Body of pancreas (tissue), 4 donors: ENCODE measurements at regions not wholly inside any gene's neighbourhood (a gene's known extent, or its start where the extent isn't known, plus 50 kb on each side); places are given as distances from the start of the nearest gene placed in this dataset.

Experiments
- ATAC-seq: fragments of 150-250 bp; one replicate; pipeline ENCODE4 v1.9.1; 2016
- DNase-seq, 4 donors: peaks; one replicate each; pipeline ENCODE4 v3.0.0-alpha.2; 2019
- H3K27ac ChIP-seq, 4 donors: fragments of 200-600 bp; sonication (generic); 1 replicate in 3 of 4; 2 replicates in 1 of 4; pipeline versions ENCODE4 v1.5.1 to v1.6.1; 2016 to 2019; ENCODE audit warnings: mild to moderate bottlenecking in 1 of 4, mixed read lengths in 1 of 4, moderate library complexity in 1 of 4
- H3K27me3 ChIP-seq, 2 donors: fragments of 200-600 bp; sonication (generic); one replicate each; pipeline ENCODE4 v1.6.0; 2016; ENCODE audit warnings: mild to moderate bottlenecking in 1 of 2
- H3K36me3 ChIP-seq, 2 donors: fragments of 200-600 bp; sonication (generic); replicated peaks in 1 of 2; 2 replicates each; pipeline ENCODE4 v1.5.1; 2016; ENCODE audit warnings: low read depth in 2 of 2; ENCODE audit not compliant: insufficient read depth in 1 of 2
- H3K4me1 ChIP-seq: fragments of 200-600 bp; sonication (generic); one replicate; pipeline ENCODE4 v1.6.0; 2016
- H3K4me3 ChIP-seq, 2 donors: fragments of 200-600 bp; sonication (generic); 1 replicate in 1 of 2; 2 replicates in 1 of 2; pipeline ENCODE4 v1.5.1; 2016 to 2019
- H3K9me3 ChIP-seq, 3 donors: fragments of 200-600 bp; sonication (generic); 1 replicate in 2 of 3; 2 replicates in 1 of 3; pipeline ENCODE4 v1.5.1; 2016
- CTCF ChIP-seq, 7 experiments: fragments of 450-650 bp in 4 of 7; fragments of 200-600 bp in 3 of 7; sonication (generic) in 3 of 7; IDR thresholded peaks; one replicate each; pipeline ENCODE4 v1.5.1; 2016 to 2019; ENCODE audit warnings: antibody characterized with exemption in 7 of 7
- POLR2A ChIP-seq, 3 donors: fragments of 450-650 bp; IDR thresholded peaks; one replicate each; pipeline ENCODE4 v1.6.1; 2016; ENCODE audit warnings: antibody characterized with exemption in 3 of 3, mild to moderate bottlenecking in 2 of 3
- WGBS, 2 donors: methylation state at CpG; one replicate each; pipeline ENCODE4 v1.1.5; 2017; 5-methylcytosine and 5-hydroxymethylcytosine counted together
- intact Hi-C: fragments of 100-400 bp; cut with DNase I; formaldehyde crosslinking; loops from one replicate; pipeline ENCODE4 v1.15.1; 2023

- intact Hi-C loops, result no loop called here
- no peaks in the 10 kb centered on the region for H3K27me3 ChIP-seq
- no peak overlapping the region for H3K4me3 ChIP-seq
- ATAC-seq (no peak), DNase-seq (no peak)
- no peaks in the 10 kb centered on the region for H3K36me3 ChIP-seq
- H3K9me3 ChIP-seq, result no peaks in the 10 kb centered on the region
- WGBS, 2 donors, result 61 to 78% methylated on average over 6 of the region's 6 CpGs
- TF ChIP-seq CTCF (IDR thresholded peaks at IDR 0.05), result no peak
- no peaks in the 10 kb centered on the region for H3K4me1 ChIP-seq
- no peak overlapping the region for H3K27ac ChIP-seq
Observed at GRCh38 chr3:40663280-40663679, 138.5 kb downstream of the ZNF621 start.

- Histone ChIP-seq H3K4me3 (no peak overlapping the region), H3K36me3 (no peaks in the 10 kb centered on the region), H3K27me3 (no peaks in the 10 kb centered on the region), H3K4me1 (no peaks in the 10 kb centered on the region), H3K27ac (no peak overlapping the region), H3K9me3 (no peaks in the 10 kb centered on the region)
- TF ChIP-seq CTCF (IDR thresholded peaks at IDR 0.05), result no peak
- TF ChIP-seq POLR2A (IDR thresholded peaks at IDR 0.05), result no peak
- ATAC-seq, result no peak
- no peak for DNase-seq
- intact Hi-C loops, result no loop called here
- WGBS, 2 donors, result 74 to 86% methylated on average over 5 of the region's 5 CpGs
Observed at GRCh38 chr3:40669176-40669575, 144.4 kb downstream of the ZNF621 start.

- 85 to 91% methylated on average over 1 of the region's 1 CpG for WGBS, 2 donors
- no peak overlapping the region for H3K4me3 ChIP-seq
- no peak overlapping the region for H3K27ac ChIP-seq
- TF ChIP-seq POLR2A (IDR thresholded peaks at IDR 0.05) (no peak), CTCF (IDR thresholded peaks at IDR 0.05) (no peak)
- H3K27me3 ChIP-seq, result no peaks in the 10 kb centered on the region
- no peaks in the 10 kb centered on the region for H3K36me3 ChIP-seq
- no peaks in the 10 kb centered on the region for H3K4me1 ChIP-seq
- DNase-seq (no peak), ATAC-seq (no peak)
- intact Hi-C loops, result no loop called here
- no peaks in the 10 kb centered on the region for H3K9me3 ChIP-seq
Observed at GRCh38 chr3:40672861-40673260, 148.1 kb downstream of the ZNF621 start.

- TF ChIP-seq CTCF (IDR thresholded peaks at IDR 0.05), result no peak
- no peak for TF ChIP-seq POLR2A (IDR thresholded peaks at IDR 0.05)
- ATAC-seq (no peak), DNase-seq (no peak)
- Histone ChIP-seq H3K9me3 (no peaks in the 10 kb centered on the region), H3K36me3 (no peaks in the 10 kb centered on the region), H3K27me3 (no peaks in the 10 kb centered on the region), H3K4me1 (no peaks in the 10 kb centered on the region), H3K27ac (no peak overlapping the region), H3K4me3 (no peak overlapping the region)
- WGBS, 2 donors, result 75 to 84% methylated on average over 3 of the region's 3 CpGs
- intact Hi-C loops, result no loop called here
Observed at GRCh38 chr3:40677321-40677720, 152.6 kb downstream of the ZNF621 start.

- no peak for ATAC-seq
Observed at GRCh38 chr3:40677749-40678148, 153.0 kb downstream of the ZNF621 start.

More at GRCh38 chr3:40677749-40678148, 153.0 kb downstream of the ZNF621 start:
- DNase-seq, result no peak
- TF ChIP-seq POLR2A (IDR thresholded peaks at IDR 0.05), result no peak
- no peak for TF ChIP-seq CTCF (IDR thresholded peaks at IDR 0.05)
- Histone ChIP-seq H3K4me1 (no peaks in the 10 kb centered on the region), H3K36me3 (no peaks in the 10 kb centered on the region), H3K27me3 (no peaks in the 10 kb centered on the region), H3K27ac (no peak overlapping the region), H3K9me3 (no peaks in the 10 kb centered on the region), H3K4me3 (no peak overlapping the region)
- 84 to 87% methylated on average over 3 of the region's 3 CpGs for WGBS, 2 donors
- intact Hi-C loops, result no loop called here
